Astrocyte of the spinal cord (primary cell): ENCODE measurements at regions not wholly inside any gene's neighbourhood (a gene's known extent, or its start where the extent isn't known, plus 50 kb on each side); places are given as distances from the start of the nearest gene placed in this dataset.

Experiments
- DNase-seq: peaks from one replicate; pipeline ENCODE4 v3.0.0; 2011; ENCODE audit warnings: low read depth, low spot score
- H3K4me3 ChIP-seq: 2 replicates; pipeline ENCODE4 v1.5.1; 2011; ENCODE audit warnings: low read depth, mild to moderate bottlenecking, low read length, moderate library complexity
- in situ Hi-C: cut with HindIII; loops from 2 replicates; pipeline ENCODE4 v1.10.0; 2017; ENCODE audit warnings: low sequenced_read_pairs
- TF ChIP-seq, protein P1 (sequence below): IDR thresholded peaks from 2 replicates; pipeline ENCODE4 v1.5.1; 2012; ENCODE audit warnings: low read depth, mild to moderate bottlenecking, low read length, inconsistent platforms

DNA sequence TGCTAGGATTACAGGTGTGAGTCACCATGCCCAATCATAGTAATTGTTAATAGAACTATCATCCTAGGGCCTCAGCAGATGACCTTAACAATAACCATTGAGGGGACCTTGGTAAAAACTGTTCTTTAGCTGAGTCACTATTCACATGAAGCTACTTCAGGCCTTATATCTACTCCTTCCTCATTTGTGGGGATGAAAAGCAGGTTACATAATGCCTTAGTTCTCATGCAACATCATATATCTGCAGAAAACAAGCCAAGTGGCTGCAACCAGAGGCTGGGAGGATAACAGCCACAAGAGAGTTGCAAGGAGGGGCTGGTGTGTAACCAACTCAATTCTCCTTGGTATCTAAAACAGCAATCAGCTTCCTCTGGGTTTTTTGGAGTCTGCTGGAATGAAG, 445.4 kb downstream of the NBAS start:
- no peak for DNase-seq
- in situ Hi-C loops = no loop called here
- TF ChIP-seq, protein P1, sequence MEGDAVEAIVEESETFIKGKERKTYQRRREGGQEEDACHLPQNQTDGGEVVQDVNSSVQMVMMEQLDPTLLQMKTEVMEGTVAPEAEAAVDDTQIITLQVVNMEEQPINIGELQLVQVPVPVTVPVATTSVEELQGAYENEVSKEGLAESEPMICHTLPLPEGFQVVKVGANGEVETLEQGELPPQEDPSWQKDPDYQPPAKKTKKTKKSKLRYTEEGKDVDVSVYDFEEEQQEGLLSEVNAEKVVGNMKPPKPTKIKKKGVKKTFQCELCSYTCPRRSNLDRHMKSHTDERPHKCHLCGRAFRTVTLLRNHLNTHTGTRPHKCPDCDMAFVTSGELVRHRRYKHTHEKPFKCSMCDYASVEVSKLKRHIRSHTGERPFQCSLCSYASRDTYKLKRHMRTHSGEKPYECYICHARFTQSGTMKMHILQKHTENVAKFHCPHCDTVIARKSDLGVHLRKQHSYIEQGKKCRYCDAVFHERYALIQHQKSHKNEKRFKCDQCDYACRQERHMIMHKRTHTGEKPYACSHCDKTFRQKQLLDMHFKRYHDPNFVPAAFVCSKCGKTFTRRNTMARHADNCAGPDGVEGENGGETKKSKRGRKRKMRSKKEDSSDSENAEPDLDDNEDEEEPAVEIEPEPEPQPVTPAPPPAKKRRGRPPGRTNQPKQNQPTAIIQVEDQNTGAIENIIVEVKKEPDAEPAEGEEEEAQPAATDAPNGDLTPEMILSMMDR = no peak
- no peak overlapping the region for H3K4me3 ChIP-seq

DNA sequence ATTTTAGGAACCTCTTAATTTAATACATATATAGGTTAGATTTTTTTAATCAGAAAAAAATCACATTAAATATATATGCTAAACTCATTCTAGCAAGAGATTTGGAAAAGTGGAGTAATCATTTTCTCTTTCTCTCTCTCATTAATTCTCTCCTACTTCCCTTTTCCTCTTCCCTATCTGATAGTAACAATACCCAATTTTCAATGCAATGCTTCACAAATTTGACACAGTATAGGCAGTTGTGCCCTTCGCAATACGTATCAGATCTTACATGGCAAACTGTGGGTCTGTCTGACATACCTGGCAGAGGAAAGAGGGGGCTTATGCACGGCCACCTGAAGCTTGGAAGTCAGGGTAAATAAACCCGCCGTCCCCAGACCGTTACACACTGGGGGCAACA, 444.3 kb downstream of the NBAS start:
- no peak overlapping the region for H3K4me3 ChIP-seq
- in situ Hi-C loops = no loop called here
- no peak for DNase-seq
- TF ChIP-seq, protein P1 = no peak
